Kidney (tissue), 13 donors: ENCODE measurements at regions not wholly inside any gene's neighbourhood (a gene's known extent, or its start where the extent isn't known, plus 50 kb on each side); places are given as distances from the start of the nearest gene placed in this dataset.

Experiments
- DNase-seq, 5 donors: peaks; one replicate each; pipeline ENCODE4 v3.0.0-alpha.2; 2013 to 2020
- FAIRE-seq: peaks from 2 replicates; lab custom pipeline; 2012; peaks lifted over from hg19 to GRCh38; lab: Jason Lieb, UNC
- H3K27ac ChIP-seq, 2 donors: one replicate each; pipeline ENCODE4 v1.7.0; 2013; ENCODE audit warnings: low read depth in 2 of 2, low read length in 2 of 2, inconsistent platforms in 1 of 2
- H3K27me3 ChIP-seq: one replicate; pipeline ENCODE4 v1.7.1; 2013; ENCODE audit warnings: low read length, inconsistent platforms; ENCODE audit not compliant: control insufficient read depth, insufficient read depth
- H3K36me3 ChIP-seq, 3 donors: one replicate each; pipeline versions ENCODE4 v1.7.0 to v1.7.1; 2013; ENCODE audit warnings: low read length in 3 of 3, control low read depth in 1 of 3, inconsistent platforms in 1 of 3; ENCODE audit not compliant: insufficient read depth in 3 of 3, control insufficient read depth in 2 of 3
- H3K4me1 ChIP-seq, 3 donors: one replicate each; pipeline versions ENCODE4 v1.7.0 to v1.7.1; 2013; ENCODE audit warnings: low read length in 3 of 3, inconsistent platforms in 1 of 3, low read depth in 1 of 3; ENCODE audit not compliant: control insufficient read depth in 2 of 3, insufficient read depth in 2 of 3
- H3K4me3 ChIP-seq, 3 donors: one replicate each; pipeline versions ENCODE4 v1.7.0 to v1.8.1; 2013; ENCODE audit warnings: low read length in 3 of 3, control low read depth in 1 of 3, inconsistent platforms in 1 of 3
- H3K9ac ChIP-seq, 3 donors: one replicate each; pipeline versions ENCODE4 v1.7.0 to v1.7.1; 2013; ENCODE audit warnings: low read length in 3 of 3, control low read depth in 1 of 3, inconsistent platforms in 1 of 3
- H3K9me3 ChIP-seq, 3 donors: one replicate each; pipeline versions ENCODE4 v1.7.0 to v1.7.1; 2013; ENCODE audit warnings: low read length in 3 of 3, control low read depth in 1 of 3, inconsistent platforms in 1 of 3; ENCODE audit not compliant: control insufficient read depth in 2 of 3, insufficient read depth in 1 of 3
- intact Hi-C: fragments of 100-400 bp; cut with DNase I; formaldehyde crosslinking; loops from one replicate; pipeline ENCODE4 v1.11.1; 2022
- TF ChIP-seq, protein P1 (sequence below): IDR thresholded peaks from 3 replicates; pipeline ENCODE4 v1.5.1; 2012; ENCODE audit warnings: mild to moderate bottlenecking, moderate library complexity, borderline replicate concordance; ENCODE audit not compliant: insufficient read depth; ENCODE audit errors: extremely low read depth
- donor health status: control.
- donor health status: control.
- donor health status: control.
- donor health status: control.
- donor health status: control.
- donor health status: DM: yes; HTN: yes; CAD: no.
- donor health status: Normal renal cell carcinoma (clear cell type).

- H3K4me3 ChIP-seq = no peak overlapping the region
- H3K4me1 ChIP-seq = no peaks in the 10 kb centered on the region
- H3K9ac ChIP-seq = no peak overlapping the region
- H3K36me3 ChIP-seq = no peaks in the 10 kb centered on the region
- intact Hi-C loops = no loop called here
- TF ChIP-seq, protein P1, sequence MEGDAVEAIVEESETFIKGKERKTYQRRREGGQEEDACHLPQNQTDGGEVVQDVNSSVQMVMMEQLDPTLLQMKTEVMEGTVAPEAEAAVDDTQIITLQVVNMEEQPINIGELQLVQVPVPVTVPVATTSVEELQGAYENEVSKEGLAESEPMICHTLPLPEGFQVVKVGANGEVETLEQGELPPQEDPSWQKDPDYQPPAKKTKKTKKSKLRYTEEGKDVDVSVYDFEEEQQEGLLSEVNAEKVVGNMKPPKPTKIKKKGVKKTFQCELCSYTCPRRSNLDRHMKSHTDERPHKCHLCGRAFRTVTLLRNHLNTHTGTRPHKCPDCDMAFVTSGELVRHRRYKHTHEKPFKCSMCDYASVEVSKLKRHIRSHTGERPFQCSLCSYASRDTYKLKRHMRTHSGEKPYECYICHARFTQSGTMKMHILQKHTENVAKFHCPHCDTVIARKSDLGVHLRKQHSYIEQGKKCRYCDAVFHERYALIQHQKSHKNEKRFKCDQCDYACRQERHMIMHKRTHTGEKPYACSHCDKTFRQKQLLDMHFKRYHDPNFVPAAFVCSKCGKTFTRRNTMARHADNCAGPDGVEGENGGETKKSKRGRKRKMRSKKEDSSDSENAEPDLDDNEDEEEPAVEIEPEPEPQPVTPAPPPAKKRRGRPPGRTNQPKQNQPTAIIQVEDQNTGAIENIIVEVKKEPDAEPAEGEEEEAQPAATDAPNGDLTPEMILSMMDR = no peak
- DNase-seq = no peak
- H3K27ac ChIP-seq = no peak overlapping the region
- FAIRE-seq = no peak
- no peaks in the 10 kb centered on the region for H3K27me3 ChIP-seq
- peaks cover 0 to 6% (median 2%) of the 10 kb centered on the region in 3 donors for H3K9me3 ChIP-seq
These were observed 879.7 kb downstream of the QKI start for GRCh38 chr6:164294047-164294784.

DNA sequence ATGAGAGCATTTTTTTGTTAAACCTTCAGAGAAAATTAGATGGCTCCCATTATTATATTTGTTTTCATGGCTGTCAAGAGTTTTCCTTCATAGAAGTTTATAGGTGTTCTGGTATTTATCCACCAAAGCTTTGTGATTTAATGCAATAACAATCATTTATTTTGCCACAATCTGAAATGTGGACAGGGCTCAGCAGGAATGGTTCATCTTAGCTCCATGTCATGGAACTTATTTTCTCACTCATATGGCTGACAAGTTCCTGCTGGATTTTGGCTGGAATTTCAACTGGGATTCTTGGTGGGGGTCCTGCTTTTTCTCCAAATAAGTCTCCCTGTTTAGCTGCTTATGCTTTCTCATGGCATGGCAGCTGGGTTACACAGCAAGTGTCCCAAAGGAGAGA is 876.7 kb downstream of the QKI start:
- no peak for DNase-seq
- no peaks in the 10 kb centered on the region for H3K4me1 ChIP-seq
- peaks cover 0 to 6% (median 2%) of the 10 kb centered on the region in 3 donors for H3K9me3 ChIP-seq
- no peaks in the 10 kb centered on the region for H3K36me3 ChIP-seq
- no peak overlapping the region for H3K9ac ChIP-seq
- no peak for FAIRE-seq
- intact Hi-C loops = no loop called here
- H3K27ac ChIP-seq = no peak overlapping the region
- TF ChIP-seq, protein P1 = no peak
- no peaks in the 10 kb centered on the region for H3K27me3 ChIP-seq
- no peak overlapping the region for H3K4me3 ChIP-seq

- peaks cover 0 to 6% (median 2%) of the 10 kb centered on the region in 3 donors for H3K9me3 ChIP-seq
- H3K9ac ChIP-seq = no peak overlapping the region
- no peak for FAIRE-seq
- H3K36me3 ChIP-seq = no peaks in the 10 kb centered on the region
- TF ChIP-seq, protein P1 = no peak
- intact Hi-C loops = no loop called here
- H3K27me3 ChIP-seq = no peaks in the 10 kb centered on the region
- no peak overlapping the region for H3K27ac ChIP-seq
- no peaks in the 10 kb centered on the region for H3K4me1 ChIP-seq
- DNase-seq = no peak
- H3K4me3 ChIP-seq = no peak overlapping the region
These were observed 875.6 kb downstream of the QKI start for GRCh38 chr6:164290101-164290500.
